Right cardiac atrium (tissue), 5 donors: ENCODE measurements at regions not wholly inside any gene's neighbourhood (a gene's known extent, or its start where the extent isn't known, plus 50 kb on each side); places are given as distances from the start of the nearest gene placed in this dataset.
"Not testable (repeated sequence)": the region's sequence is repeated elsewhere in the genome, so short reads cannot be mapped to it uniquely, and the experiment has no call there.

Source experiments
- ATAC-seq, 2 donors: fragments of 200-7000 bp; cut with Tn5 transposase; one replicate each; pipeline versions ENCODE4 v1.8.0 to v1.9.1; 2020; ENCODE audit warnings: moderate library complexity in 2 of 2, mild to moderate bottlenecking in 1 of 2
- DNase-seq, 3 donors: peaks; one replicate each; pipeline ENCODE4 v3.0.0-alpha.2; 2020
- H3K27ac ChIP-seq: one replicate; pipeline ENCODE4 v1.5.1; 2013; ENCODE audit warnings: mild to moderate bottlenecking, low read length, control low read depth, moderate library complexity
- H3K27me3 ChIP-seq: one replicate; pipeline ENCODE4 v1.6.1; 2013; ENCODE audit not compliant: control insufficient read depth, insufficient read depth
- H3K4me1 ChIP-seq: one replicate; pipeline ENCODE4 v1.6.1; 2013; ENCODE audit warnings: low read length; ENCODE audit not compliant: control insufficient read depth, insufficient read depth
- H3K4me3 ChIP-seq: one replicate; pipeline ENCODE4 v1.5.1; 2013; ENCODE audit warnings: low read length, control low read depth
- H3K9me3 ChIP-seq: one replicate; pipeline ENCODE4 v1.6.1; 2013; ENCODE audit warnings: low read length; ENCODE audit not compliant: control insufficient read depth
- WGBS: extraction: QIAGEN DNeasy Blood & Tissue Kit; methylation state at CpG from one replicate; pipeline ENCODE4 v1.1.7; 2013; 5-methylcytosine and 5-hydroxymethylcytosine counted together
- intact Hi-C, 4 donors: fragments of 100-400 bp; cut with DNase I; formaldehyde crosslinking; loops; one replicate each; pipeline versions ENCODE4 v1.11.0 to v1.14.0; 2022 to 2023
- donor health status: healthy with polysubstance abuse.
- donor health status: DM: no; HTN: yes; CAD: no.
- donor health status: DM: no; HTN: no; CAD: no.
- donor health status: DM: no; HTN: yes; CAD: no; lungs with severe emphysema.
- donor health status: DM: yes; HTN: yes; CAD: no.

GRCh38 chr14:38363217-38363616 lies 107.3 kb upstream of the CLEC14A start:
- Histone ChIP-seq H3K27me3 (no peaks in the 10 kb centered on the region), H3K4me3 (no peak overlapping the region), H3K9me3 (no peaks in the 10 kb centered on the region), H3K4me1 (no peaks in the 10 kb centered on the region), H3K27ac (no peak overlapping the region)
- no peak for DNase-seq
- 89% methylated on average over 6 of the region's 6 CpGs for WGBS
- ATAC-seq: no peak
- intact Hi-C loops: loop anchor here in 1 of 4 donors (10.0 kb wide), 1 partner anchor 108 kb away; the partner anchor contains the start of gene CLEC14A

DNA sequence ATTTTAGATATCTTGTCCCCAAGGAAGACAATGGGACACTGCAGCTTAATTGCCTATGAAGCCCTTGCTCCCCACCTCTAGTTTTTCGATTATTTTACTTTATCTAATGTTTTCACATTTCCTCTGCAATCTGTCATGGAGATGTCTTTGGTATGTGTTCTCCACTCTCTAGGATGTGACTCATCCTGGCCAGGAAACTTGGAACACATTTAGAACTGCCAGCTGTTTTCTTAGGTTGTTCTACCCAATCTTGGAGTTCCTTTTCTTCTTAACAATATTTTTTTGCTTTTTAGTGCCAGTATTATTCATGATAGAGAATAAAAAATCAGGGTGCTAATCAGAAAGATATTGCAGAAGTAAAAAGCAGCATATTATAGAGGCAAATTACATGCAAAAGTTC lies 101.7 kb upstream of the CLEC14A start:
- 30% methylated on average over 1 of the region's 1 CpG for WGBS
- peak; percentile 88 to 98 for ATAC-seq
- H3K4me1 ChIP-seq: no peaks in the 10 kb centered on the region
- H3K9me3 ChIP-seq: no peaks in the 10 kb centered on the region
- H3K4me3 ChIP-seq: no peak overlapping the region
- no peaks in the 10 kb centered on the region for H3K27me3 ChIP-seq
- DNase-seq: no peak
- intact Hi-C loops: no loop called here
- H3K27ac ChIP-seq: no peak overlapping the region

DNA sequence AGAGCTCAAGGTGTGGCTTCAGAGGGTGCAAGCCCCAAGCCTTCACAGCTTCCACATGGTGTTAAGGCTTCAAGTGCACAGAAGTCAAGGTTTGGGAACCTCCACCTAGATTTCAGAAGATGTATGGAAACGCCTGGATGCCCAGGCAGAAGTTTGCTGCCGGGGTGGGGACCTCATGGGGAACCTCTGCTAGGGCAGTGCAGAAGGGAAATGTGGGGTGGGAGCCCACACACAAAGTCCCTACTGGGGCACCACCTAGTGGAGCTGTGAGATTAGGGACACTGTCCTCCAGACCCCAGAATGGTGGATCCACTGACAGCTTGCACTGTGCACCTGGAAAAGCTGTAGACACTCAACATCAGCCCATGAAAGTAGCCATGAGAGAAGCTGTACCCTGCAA lies 99.6 kb upstream of the CLEC14A start:
- DNase-seq, H3K27me3 ChIP-seq, H3K9me3 ChIP-seq, H3K4me1 ChIP-seq, H3K27ac ChIP-seq, H3K4me3 ChIP-seq, ATAC-seq, intact Hi-C loops: not testable (repeated sequence)
- 84% methylated on average over 2 of the region's 2 CpGs for WGBS

- WGBS: 50% methylated on average over 1 of the region's 1 CpG
- H3K27ac ChIP-seq: no peak overlapping the region
- no peaks in the 10 kb centered on the region for H3K4me1 ChIP-seq
- H3K27me3 ChIP-seq: no peaks in the 10 kb centered on the region
- intact Hi-C loops: no loop called here
- no peaks in the 10 kb centered on the region for H3K9me3 ChIP-seq
- DNase-seq (no peak), ATAC-seq (no peak)
- H3K4me3 ChIP-seq: no peak overlapping the region
These were observed 94.2 kb upstream of the CLEC14A start for GRCh38 chr14:38350102-38350501.

GRCh38 chr14:38342803-38343202 lies 86.9 kb upstream of the CLEC14A start:
- H3K4me1 ChIP-seq: no peaks in the 10 kb centered on the region
- H3K9me3 ChIP-seq: no peaks in the 10 kb centered on the region
- intact Hi-C loops: no loop called here
- H3K27ac ChIP-seq: no peak overlapping the region
- no peaks in the 10 kb centered on the region for H3K27me3 ChIP-seq
- H3K4me3 ChIP-seq: no peak overlapping the region
- DNase-seq (no peak), ATAC-seq (no peak)

- Histone ChIP-seq H3K9me3 (no peaks in the 10 kb centered on the region), H3K27ac (no peak overlapping the region), H3K27me3 (no peaks in the 10 kb centered on the region), H3K4me1 (no peaks in the 10 kb centered on the region), H3K4me3 (no peak overlapping the region)
- ATAC-seq: no peak
- intact Hi-C loops: no loop called here
- no peak for DNase-seq
- WGBS: 91% methylated on average over 1 of the region's 1 CpG
These were observed 83.8 kb upstream of the CLEC14A start for GRCh38 chr14:38339696-38340095.

GRCh38 chr14:38336298-38336697 lies 80.4 kb upstream of the CLEC14A start:
- DNase-seq (no peak), ATAC-seq (no peak)
- Histone ChIP-seq H3K27ac (no peak overlapping the region), H3K9me3 (no peaks in the 10 kb centered on the region), H3K27me3 (no peaks in the 10 kb centered on the region), H3K4me3 (no peak overlapping the region), H3K4me1 (no peaks in the 10 kb centered on the region)
- intact Hi-C loops: no loop called here

DNA sequence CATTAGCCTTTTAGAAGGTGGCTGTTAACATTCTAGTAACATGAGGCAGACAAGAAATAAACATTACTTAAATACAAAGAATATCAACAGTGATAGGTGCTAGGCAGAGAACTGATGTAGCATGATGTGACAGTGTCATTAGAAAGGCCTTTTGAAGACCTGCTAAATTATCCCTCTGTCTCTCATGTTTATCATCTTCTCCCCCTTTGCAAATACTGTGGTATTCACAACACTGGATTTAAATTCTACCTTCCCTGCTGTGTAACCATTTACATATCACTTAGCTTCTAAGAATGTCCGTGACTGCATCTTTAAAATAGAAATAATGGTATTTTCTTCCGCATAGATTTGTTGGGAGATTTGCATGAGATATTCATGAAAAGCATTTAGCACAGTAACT lies 74.4 kb upstream of the CLEC14A start:
- DNase-seq (no peak), ATAC-seq (no peak)
- Histone ChIP-seq H3K27ac (no peak overlapping the region), H3K27me3 (no peaks in the 10 kb centered on the region), H3K9me3 (no peaks in the 10 kb centered on the region), H3K4me1 (no peaks in the 10 kb centered on the region), H3K4me3 (no peak overlapping the region)
- intact Hi-C loops: no loop called here
- 69% methylated on average over 2 of the region's 2 CpGs for WGBS

DNA sequence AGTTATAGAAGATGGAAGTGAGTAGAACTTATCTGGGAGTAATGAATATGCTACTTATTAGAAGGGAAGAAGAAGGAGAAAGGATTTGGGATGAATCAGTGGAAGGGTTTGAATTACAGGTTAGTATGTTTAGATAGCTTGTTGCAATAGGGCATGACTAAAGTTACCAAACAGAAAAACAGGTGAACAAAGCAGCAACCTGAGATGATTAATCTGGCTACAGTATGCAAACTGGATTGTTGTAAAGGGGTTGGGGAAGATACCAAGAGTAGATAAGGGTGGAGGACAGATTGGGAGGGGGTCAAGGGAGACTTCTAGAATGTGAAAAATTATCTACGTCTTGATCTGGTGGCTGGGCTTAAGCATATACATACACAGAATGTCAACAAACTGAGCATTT lies 73.4 kb upstream of the CLEC14A start:
- no peaks in the 10 kb centered on the region for H3K9me3 ChIP-seq
- DNase-seq (no peak), ATAC-seq (no peak)
- no peaks in the 10 kb centered on the region for H3K4me1 ChIP-seq
- no peak overlapping the region for H3K27ac ChIP-seq
- H3K4me3 ChIP-seq: no peak overlapping the region
- intact Hi-C loops: no loop called here
- WGBS: 90% methylated on average over 1 of the region's 1 CpG
- no peaks in the 10 kb centered on the region for H3K27me3 ChIP-seq

DNA sequence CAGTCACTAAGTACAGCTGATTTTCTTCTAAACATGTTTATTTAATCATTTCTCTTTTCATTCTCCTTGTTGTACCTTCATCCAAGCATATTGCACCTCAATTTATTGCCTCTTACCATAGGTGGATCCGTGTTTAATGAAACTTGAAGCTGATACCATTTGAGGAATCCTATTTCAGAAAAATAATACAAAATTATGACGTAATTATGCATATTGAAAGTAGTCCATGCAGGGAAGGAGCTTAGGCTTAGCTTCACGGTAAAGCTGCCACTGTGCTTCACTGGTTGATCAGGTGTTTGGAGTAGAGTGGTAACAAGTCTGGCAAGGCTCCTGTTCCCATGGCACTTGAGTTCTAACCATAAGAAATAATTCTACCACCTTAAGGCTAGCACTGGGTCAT lies 61.0 kb upstream of the CLEC14A start:
- intact Hi-C loops: no loop called here

GRCh38 chr14:38311655-38312054 lies 55.8 kb upstream of the CLEC14A start:
- no peak overlapping the region for H3K4me3 ChIP-seq
- no peaks in the 10 kb centered on the region for H3K9me3 ChIP-seq
- DNase-seq (no peak), ATAC-seq (no peak)
- no peak overlapping the region for H3K27ac ChIP-seq
- intact Hi-C loops: no loop called here
- H3K27me3 ChIP-seq: no peaks in the 10 kb centered on the region
- no peaks in the 10 kb centered on the region for H3K4me1 ChIP-seq

More for the DNA sequence above, 61.0 kb upstream of the CLEC14A start:
- no peak for ATAC-seq
- Histone ChIP-seq H3K4me3 (no peak overlapping the region), H3K27ac (no peak overlapping the region), H3K27me3 (no peaks in the 10 kb centered on the region), H3K9me3 (no peaks in the 10 kb centered on the region), H3K4me1 (no peaks in the 10 kb centered on the region)
- DNase-seq: no peak
- WGBS: 82% methylated on average over 3 of the region's 3 CpGs

- ATAC-seq (no peak), DNase-seq (no peak)
- no peak overlapping the region for H3K4me3 ChIP-seq
- H3K9me3 ChIP-seq: no peaks in the 10 kb centered on the region
- intact Hi-C loops: no loop called here
- no peaks in the 10 kb centered on the region for H3K27me3 ChIP-seq
- no peaks in the 10 kb centered on the region for H3K4me1 ChIP-seq
- 35% methylated on average over 3 of the region's 3 CpGs for WGBS
- H3K27ac ChIP-seq: no peak overlapping the region
These were observed 54.6 kb upstream of the CLEC14A start for GRCh38 chr14:38310420-38310995.
